Endodermal cell (in vitro differentiated cells): ENCODE measurements at regions not wholly inside any gene's neighbourhood (a gene's known extent, or its start where the extent isn't known, plus 50 kb on each side); places are given as distances from the start of the nearest gene placed in this dataset.

Source experiments
- DNase-seq: peaks from one replicate; pipeline ENCODE4 v3.0.0-alpha.2; 2017
- H3K27ac ChIP-seq: 2 replicates; pipeline ENCODE4 v1.5.1; 2013; ENCODE audit warnings: mild to moderate bottlenecking, low read depth, low read length, moderate library complexity
- H3K27me3 ChIP-seq: 2 replicates; pipeline ENCODE4 v1.6.1; 2013; ENCODE audit warnings: mild to moderate bottlenecking, low read length, moderate library complexity; ENCODE audit not compliant: insufficient read depth, control insufficient read depth, poor library complexity, severe bottlenecking
- H3K36me3 ChIP-seq: 2 replicates; pipeline ENCODE4 v1.7.0; 2013; ENCODE audit warnings: mild to moderate bottlenecking, low read length, moderate library complexity; ENCODE audit not compliant: control insufficient read depth, insufficient read depth
- H3K4me1 ChIP-seq: one replicate; pipeline ENCODE4 v1.7.0; 2013; ENCODE audit warnings: low read length; ENCODE audit not compliant: control insufficient read depth, insufficient read depth
- H3K4me3 ChIP-seq: 2 replicates; pipeline ENCODE4 v1.5.1; 2013; ENCODE audit warnings: mild to moderate bottlenecking, low read length, moderate library complexity
- H3K9ac ChIP-seq: 2 replicates; pipeline ENCODE4 v1.6.1; 2013; ENCODE audit warnings: mild to moderate bottlenecking, low read length, moderate library complexity; ENCODE audit not compliant: poor library complexity, severe bottlenecking; ENCODE audit errors: extremely low read depth
- H3K9me3 ChIP-seq: 2 replicates; pipeline ENCODE4 v1.6.1; 2013; ENCODE audit warnings: mild to moderate bottlenecking, low read length, moderate library complexity; ENCODE audit not compliant: control insufficient read depth
- H3K27ac Mint-ChIP-seq: 2 replicates; pipeline ENCODE4 v1.8.0; 2020; ENCODE audit warnings: mixed read lengths
- H3K27me3 Mint-ChIP-seq: 2 replicates; pipeline ENCODE4 v1.8.0; 2021; ENCODE audit warnings: mild to moderate bottlenecking, mixed read lengths; ENCODE audit not compliant: insufficient read depth
- H3K36me3 Mint-ChIP-seq: 2 replicates; pipeline ENCODE4 v1.8.0; 2020; ENCODE audit warnings: low read depth, mixed read lengths
- H3K4me1 Mint-ChIP-seq: 2 replicates; pipeline ENCODE4 v1.8.0; 2020; ENCODE audit warnings: mixed read lengths
- H3K4me3 Mint-ChIP-seq: 2 replicates; pipeline ENCODE4 v1.8.0; 2020; ENCODE audit warnings: mild to moderate bottlenecking, moderate library complexity, mixed read lengths
- H3K9me3 Mint-ChIP-seq: 2 replicates; pipeline ENCODE4 v1.8.0; 2020; ENCODE audit warnings: mild to moderate bottlenecking, mixed read lengths
- CTCF ChIP-seq: fragments of 200-600 bp; sonication (generic); conservative IDR thresholded peaks from 2 replicates; pipeline ENCODE4 v1.5.0; 2021; ENCODE audit warnings: antibody characterized with exemption, mild to moderate bottlenecking
- WGBS, 2 experiments: methylation state at CpG; one replicate each; pipeline versions ENCODE4 v1.1.5 to v1.1.7; 2013; ENCODE audit warnings: missing lambda C conversion rate in 2 of 2, mixed read lengths in 1 of 2; ENCODE audit not compliant: insufficient coverage in 1 of 2, insufficient read length in 1 of 2; 5-methylcytosine and 5-hydroxymethylcytosine counted together

DNA sequence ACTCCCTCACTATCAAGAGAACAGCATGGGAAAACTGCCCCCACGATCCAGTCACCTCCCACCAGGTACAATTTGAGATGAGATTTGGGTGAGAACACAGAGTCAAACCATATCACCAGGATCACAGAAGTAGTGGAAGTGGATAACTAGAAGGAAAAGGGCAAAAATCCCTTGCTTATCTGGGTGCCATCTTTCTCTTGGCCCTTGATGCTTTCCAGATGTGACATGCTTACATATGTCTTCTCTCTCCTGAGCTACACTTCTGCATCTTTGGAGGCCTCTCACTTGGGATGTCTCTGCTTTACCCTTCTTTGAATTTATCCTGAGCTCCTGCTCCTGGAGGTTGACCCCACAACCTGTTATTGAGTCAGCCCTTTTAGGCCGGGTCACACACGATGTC is 57.6 kb upstream of the APOBEC4 start:
- DNase-seq = no peak
- no peaks in the 10 kb centered on the region for H3K9me3 Mint-ChIP-seq
- H3K36me3 Mint-ChIP-seq = no peaks in the 10 kb centered on the region
- H3K27me3 Mint-ChIP-seq = peaks cover 1% of the 10 kb centered on the region
- peaks cover 20% of the 10 kb centered on the region for H3K4me1 Mint-ChIP-seq
- H3K27ac Mint-ChIP-seq = no peak overlapping the region
- H3K27me3 ChIP-seq = no peaks in the 10 kb centered on the region
- no peak overlapping the region for H3K4me3 ChIP-seq
- no peaks in the 10 kb centered on the region for H3K36me3 ChIP-seq
- H3K9ac ChIP-seq = no peak overlapping the region
- 80 to 100% methylated on average over 2 to 3 of the region's 3 CpGs for WGBS, 2 experiments
- H3K27ac ChIP-seq = no peak overlapping the region
- peaks cover 7% of the 10 kb centered on the region for H3K9me3 ChIP-seq
- peaks cover 20% of the 10 kb centered on the region for H3K4me1 ChIP-seq
- no peak overlapping the region for H3K4me3 Mint-ChIP-seq
- TF ChIP-seq CTCF = no peak

- 91% methylated on average over 1 of the region's 1 CpG; no CpG with 5 or more reads in 1 of the 2 experiments for WGBS, 2 experiments
- H3K36me3 ChIP-seq = no peaks in the 10 kb centered on the region
- H3K9me3 ChIP-seq = peaks cover 7% of the 10 kb centered on the region
- H3K27me3 ChIP-seq = no peaks in the 10 kb centered on the region
- DNase-seq = no peak
- Mint-ChIP-seq H3K4me3 (no peak overlapping the region), H3K27ac (no peak overlapping the region), H3K9me3 (no peaks in the 10 kb centered on the region), H3K4me1 (peaks cover 19% of the 10 kb centered on the region), H3K27me3 (peaks cover 1% of the 10 kb centered on the region), H3K36me3 (no peaks in the 10 kb centered on the region)
- no peak for TF ChIP-seq CTCF
- H3K27ac ChIP-seq = no peak overlapping the region
- peaks cover 20% of the 10 kb centered on the region for H3K4me1 ChIP-seq
- H3K4me3 ChIP-seq = no peak overlapping the region
- H3K9ac ChIP-seq = no peak overlapping the region
Observed at GRCh38 chr1:183710333-183710732, 57.2 kb upstream of the APOBEC4 start.

GRCh38 chr1:183704131-183704530 is 51.0 kb upstream of the APOBEC4 start:
- no peaks in the 10 kb centered on the region for H3K27me3 ChIP-seq
- H3K9me3 ChIP-seq = no peaks in the 10 kb centered on the region
- no peaks in the 10 kb centered on the region for H3K4me1 ChIP-seq
- no peaks in the 10 kb centered on the region for H3K36me3 Mint-ChIP-seq
- no peaks in the 10 kb centered on the region for H3K4me1 Mint-ChIP-seq
- H3K27me3 Mint-ChIP-seq = no peaks in the 10 kb centered on the region
- WGBS, 2 experiments = 86 to 100% methylated on average over 2 of the region's 2 CpGs
- no peak for DNase-seq
- H3K4me3 ChIP-seq = no peak overlapping the region
- no peak overlapping the region for H3K27ac ChIP-seq
- no peaks in the 10 kb centered on the region for H3K36me3 ChIP-seq
- no peak overlapping the region for H3K4me3 Mint-ChIP-seq
- no peak overlapping the region for H3K27ac Mint-ChIP-seq
- H3K9ac ChIP-seq = no peak overlapping the region
- TF ChIP-seq CTCF = no peak
- H3K9me3 Mint-ChIP-seq = no peaks in the 10 kb centered on the region
